Dermis microvascular lymphatic vessel endothelial cell (primary cell): ENCODE measurements at regions not wholly inside any gene's neighbourhood (a gene's known extent, or its start where the extent isn't known, plus 50 kb on each side); places are given as distances from the start of the nearest gene placed in this dataset.

ENCODE experiments used
- DNase-seq, 2 donors: peaks; one replicate each; pipeline versions ENCODE4 v3.0.0 to v3.0.0-alpha.2; 2010; ENCODE audit warnings: low read depth in 2 of 2

DNA sequence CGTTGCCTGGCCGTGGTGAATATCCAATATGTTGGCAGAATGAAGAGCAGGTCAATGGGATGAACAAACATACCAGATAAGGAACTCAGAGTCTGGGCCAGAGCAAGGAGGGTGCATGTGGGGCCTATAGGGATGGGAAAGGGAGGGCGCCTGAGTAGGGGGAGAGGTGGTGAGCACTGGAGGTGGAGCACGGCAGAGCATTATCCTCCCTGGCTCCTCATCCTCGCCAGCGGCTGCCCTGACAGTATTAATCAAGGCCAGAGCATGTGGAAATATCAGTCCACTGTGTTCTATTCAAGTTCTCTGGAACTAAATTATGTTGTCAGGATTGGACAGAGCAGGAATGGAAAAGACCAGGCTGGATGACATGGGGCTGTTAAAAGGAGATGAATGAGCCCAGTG lies 254.8 kb upstream of the ZMIZ1 start:
- no peak for DNase-seq

DNA sequence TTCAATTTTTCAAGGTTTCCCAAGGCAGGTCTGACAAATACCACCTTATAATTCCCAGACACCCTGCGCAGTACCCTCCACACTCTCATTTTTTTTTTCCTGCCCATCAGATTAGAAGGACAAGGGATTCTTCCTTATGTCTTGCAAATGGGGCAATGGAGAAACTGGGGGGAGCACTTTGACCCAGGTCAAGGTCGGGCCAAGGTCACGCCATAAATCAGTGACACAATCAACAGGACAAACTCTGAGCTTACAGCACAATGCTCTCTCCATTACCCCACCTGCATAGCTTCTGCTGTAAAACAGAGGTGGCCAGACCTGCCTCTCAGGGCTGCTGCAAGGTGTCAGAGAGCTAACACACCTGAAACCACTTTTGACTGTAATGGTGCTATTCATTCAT lies 254.4 kb upstream of the ZMIZ1 start:
- no peak for DNase-seq

DNA sequence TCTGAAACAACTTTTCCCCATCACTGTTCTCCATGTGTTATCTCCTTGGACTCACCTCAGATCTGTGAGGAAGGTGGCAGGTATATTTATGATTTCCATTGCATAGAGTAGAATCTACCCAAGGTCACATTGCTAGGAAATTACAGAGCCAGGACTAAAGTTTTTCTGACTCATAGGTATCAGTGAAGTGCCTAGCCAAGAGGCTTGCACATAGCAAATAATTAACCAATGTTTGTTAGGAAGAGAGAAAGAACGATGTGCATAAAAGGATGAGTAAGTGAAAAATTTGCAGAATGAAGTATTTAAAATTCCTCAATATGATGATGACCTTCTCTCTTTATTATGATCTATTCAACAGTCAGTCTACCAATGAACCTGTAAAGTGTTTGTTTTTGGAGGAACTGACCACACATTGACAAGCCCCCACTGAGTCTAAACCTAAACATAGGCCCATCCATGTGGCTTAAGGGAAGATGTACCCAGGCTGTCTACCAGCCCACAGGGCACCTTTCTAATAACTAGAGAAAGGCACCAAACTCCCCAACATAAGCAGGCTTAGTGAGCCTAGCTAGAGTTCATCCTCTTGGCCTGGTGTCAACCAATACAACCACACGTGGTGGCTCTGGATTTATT lies 252.9 kb upstream of the ZMIZ1 start:
- DNase-seq = no peak

DNA sequence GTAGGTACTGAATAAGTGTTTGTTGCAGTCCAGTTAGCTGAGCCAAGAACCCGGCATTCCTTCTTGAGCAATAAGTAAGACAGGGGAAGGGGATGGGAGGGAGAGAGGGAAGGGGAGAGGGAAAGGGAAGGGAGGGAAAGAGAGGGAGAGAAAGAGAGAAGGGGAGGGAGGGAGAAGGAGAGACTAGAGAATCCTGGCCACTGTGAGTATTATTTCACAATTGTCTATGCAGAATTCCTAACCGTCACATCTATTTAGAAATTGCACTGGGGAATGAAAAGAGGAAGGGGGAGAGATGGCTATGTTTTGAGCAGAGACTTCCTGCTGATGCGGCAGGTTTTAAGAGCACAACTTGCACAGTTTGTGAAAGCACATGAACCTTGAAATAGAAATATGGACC lies 251.4 kb upstream of the ZMIZ1 start:
- DNase-seq = no peak

DNA sequence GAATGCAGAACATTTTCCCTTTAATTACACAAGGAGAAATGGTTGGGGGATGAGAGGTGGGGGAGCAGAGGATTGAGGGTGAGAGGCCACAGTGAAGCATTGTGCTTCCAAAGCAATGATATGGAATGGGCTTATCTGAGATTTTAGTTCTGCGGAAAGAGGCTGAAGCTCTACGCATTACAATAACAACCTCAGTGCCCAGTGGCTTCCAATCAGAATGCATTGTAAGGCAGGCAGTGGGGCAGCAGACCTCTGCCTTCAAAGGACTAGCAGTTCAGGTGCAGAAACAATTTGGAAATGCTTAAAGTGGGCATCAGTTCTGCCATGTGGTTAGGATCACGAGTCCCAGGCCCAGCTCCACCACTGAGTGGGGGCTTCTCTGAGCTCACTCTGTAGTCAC lies 251.0 kb upstream of the ZMIZ1 start:
- no peak for DNase-seq

DNA sequence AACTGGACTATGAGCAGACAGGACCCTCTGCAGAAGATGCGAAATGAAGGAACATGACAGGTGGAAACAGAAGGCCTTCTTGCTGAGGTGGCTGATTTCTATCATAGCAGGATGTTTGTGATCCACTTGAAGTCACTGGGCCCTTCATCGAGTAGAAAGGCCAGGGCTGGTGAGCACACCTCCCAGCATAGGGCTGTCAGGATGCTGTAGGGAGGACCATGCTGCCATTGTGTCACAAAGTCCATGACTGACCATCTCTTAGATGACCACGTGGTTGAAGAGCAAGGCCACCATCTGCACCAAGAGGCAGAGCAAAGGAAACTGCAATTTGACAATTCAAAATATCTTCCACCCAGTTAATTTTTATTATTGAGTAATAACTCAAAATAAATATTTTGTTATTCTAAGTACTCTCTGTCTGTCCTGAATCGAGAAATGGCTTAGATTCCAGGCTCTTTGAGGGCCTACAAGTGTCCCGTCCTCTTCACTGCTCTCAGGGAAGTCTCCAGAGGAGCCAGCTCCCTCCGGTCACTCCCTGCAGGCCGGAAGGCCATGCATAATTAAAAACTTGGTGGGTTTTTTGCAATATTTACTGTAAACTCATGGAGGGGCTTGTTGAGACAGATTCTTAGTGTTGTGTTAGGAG lies 249.3 kb upstream of the ZMIZ1 start:
- DNase-seq = no peak

DNA sequence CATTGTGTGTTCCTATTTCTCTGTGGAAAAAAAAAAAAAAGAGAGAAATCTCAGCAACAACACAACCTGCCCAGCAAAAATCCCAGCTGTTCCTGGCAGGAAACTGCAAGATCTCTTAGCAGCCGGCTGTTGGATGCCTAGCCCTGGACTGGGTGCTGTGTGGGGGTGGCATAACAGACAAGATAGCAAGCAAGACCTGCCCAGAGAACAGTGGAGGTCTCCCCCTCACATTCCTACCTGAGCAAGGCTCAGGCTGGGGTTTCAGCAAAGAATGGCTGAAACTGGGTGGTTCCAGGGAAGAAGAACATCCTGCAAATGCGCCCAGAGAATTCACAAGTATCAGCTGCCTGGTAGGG lies 248.8 kb upstream of the ZMIZ1 start:
- DNase-seq = no peak

DNA sequence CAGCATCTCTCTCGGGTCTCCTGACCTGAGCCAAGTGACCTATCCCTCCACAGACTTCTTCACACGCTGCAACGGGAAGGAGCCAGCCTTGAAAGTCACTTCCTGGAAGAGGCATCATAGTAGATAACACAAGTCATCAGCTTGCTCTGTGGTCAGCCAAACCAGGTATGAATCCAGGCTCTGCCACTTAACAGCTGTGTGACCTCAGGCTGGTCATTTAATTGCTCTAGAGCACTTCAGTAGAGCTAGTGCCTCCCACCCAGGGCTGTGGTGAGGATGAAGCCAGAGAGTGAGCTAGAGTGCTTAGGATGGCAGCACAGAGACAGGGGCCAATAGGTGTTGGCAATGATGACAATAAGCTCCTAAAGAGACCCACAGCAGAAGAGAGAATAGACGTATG lies 247.7 kb upstream of the ZMIZ1 start:
- no peak for DNase-seq

DNA sequence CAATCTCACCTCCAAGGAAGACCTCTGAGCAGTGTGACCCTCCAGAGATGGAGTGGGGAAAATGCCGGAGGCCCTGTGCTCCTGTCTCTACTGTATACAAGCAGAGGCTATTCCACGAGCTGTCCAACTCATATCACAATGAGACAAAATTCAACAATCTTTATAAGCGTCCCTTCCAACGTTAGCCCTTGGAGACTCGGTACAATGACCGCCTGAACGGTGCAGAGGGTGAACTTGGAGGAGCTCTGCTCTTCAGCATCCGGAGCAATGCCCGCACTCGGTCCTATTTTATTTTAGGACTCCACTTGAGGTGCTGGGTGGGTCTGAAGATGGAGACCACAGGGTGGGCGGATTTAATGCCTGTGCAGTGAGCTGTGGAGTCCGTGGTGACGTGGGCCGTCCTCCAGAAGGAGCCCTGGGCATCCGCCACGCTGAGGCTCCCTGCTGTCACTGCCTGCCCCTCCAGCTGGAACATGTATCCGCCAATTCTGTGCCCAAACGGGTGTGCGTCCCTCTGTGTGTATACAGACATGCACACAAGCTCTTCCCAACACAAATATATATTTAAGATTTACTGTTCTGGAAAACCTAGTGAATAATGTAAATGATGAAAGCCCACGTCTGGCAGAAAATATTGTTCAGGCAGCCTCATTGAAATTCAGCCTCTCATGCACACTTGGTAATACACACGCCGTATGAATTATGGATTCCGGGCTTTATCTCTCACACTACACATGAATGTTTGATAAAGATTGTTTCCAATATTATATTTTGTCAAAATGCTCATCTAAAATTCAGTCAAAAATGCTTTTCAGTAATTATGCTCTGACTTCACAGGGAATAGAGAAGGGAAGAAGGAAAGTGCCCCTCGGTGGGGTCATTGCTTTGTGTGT lies 239.9 kb upstream of the ZMIZ1 start:
- no peak for DNase-seq

DNA sequence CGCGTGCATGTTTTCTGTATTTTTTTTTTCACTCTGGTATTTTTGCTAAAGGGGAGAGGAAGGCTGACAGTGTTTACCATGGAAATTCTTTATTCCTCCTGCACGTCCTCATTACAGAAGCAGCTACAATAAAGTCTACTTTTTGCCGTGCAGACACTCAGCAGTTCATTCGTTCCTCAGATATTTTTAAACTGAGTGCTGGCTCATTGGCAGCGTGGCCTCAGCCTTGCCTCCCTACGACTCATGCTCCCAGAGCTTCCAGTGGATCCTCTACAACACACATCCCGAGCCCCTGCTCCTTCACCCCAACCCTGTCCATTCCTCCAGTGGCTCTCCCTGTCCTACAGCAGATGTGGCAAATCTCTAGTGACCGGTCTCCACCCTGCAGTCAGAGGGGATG lies 239.2 kb upstream of the ZMIZ1 start:
- DNase-seq = no peak

DNA sequence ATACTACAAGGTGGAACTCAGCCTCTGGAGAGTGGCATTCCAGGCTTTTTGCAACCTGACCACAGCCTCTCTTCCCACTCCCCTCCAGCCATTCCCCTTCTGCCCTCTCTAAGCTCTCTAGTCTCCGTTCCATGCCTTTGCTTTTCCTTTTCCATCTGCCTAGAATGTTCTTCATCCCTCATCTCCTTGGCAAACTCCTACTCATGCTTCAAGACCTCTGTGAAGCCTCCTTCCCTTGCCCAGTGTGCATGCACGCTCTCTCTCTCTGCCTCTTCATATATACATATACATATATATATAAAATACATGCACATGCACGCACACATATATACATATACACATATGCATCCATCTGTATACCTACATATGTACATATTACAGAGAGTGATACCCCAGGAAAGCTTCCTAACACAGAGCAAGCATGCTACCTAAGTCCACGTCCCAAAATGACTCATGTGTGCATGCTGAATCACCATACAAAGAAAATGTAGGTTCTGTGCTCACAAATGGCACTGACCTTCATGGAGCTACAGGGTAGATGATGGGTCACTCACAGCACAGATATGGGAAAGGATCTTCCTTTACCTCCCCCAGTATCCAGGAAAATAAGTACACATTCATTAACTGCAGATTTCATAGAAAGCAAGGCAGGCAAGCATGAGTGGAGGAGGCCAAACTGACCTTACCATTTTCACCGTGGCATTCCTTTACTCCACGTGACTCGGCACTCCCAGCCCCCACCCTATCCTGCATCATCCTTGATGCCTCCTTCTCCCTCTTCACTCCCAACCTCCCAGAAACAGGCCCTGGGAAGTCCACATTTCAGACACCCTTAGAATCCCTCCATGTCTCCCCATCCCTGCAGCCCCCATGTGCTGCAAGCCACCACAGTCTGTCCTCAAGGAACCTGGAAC lies 238.4 kb upstream of the ZMIZ1 start:
- no peak for DNase-seq

DNA sequence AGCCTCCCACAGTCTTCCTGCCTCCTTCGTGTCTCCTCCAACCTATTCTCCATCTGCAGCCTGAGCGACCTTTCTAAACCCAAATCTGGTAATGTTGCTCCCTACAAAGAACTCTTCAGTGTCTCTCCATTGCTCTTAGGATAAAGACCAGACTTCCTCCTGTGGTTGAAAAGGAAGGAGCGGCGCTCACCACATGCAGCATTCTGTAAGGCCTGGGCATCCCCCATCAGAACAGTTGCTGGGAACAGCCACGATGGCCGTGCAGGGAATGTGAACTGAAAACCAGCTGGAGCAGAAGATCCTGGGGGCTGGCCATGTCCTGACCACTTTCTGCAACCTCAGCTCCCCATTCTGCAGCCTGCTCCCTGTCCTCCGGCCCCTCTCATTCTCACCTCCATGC lies 237.8 kb upstream of the ZMIZ1 start:
- DNase-seq = no peak

DNA sequence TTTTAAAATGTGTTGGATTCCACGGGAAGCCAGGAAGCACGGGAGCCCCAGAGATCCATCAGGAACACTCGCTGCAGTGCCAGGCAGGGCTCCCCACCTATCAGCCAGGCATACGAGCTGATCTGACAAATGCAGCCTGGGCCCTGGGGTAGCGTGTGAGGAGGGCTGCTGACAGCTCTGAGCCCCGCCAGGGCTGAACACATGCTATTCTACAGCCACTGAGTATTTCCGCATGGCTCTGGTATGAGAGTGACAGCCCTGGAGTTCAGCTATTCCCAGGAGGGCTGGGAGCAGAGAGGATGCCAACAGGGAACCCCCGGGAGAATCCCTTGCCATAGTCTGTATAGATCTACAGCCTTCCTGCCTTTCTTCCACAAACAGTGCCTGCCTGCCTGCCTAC lies 237.3 kb upstream of the ZMIZ1 start:
- DNase-seq = no peak

DNA sequence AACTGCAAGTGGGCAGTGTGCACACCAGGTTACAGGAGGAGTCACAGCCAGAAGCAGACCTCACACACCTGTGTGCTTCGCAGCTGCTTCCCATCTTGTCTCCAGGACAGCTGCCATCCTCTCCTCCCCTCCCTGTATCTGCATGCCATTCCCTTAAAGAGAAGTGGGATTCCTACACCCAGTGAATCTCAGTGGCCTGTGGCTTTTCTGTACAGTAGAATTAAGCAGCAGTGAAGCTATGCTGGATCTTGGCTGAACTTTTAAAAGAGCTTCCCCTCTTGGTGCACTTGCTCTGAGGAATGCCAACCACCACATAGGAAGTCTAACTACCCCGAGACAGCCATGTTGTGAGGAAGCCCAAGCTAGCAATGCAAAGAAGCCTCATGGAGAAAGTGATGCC lies 236.5 kb upstream of the ZMIZ1 start:
- no peak for DNase-seq

DNA sequence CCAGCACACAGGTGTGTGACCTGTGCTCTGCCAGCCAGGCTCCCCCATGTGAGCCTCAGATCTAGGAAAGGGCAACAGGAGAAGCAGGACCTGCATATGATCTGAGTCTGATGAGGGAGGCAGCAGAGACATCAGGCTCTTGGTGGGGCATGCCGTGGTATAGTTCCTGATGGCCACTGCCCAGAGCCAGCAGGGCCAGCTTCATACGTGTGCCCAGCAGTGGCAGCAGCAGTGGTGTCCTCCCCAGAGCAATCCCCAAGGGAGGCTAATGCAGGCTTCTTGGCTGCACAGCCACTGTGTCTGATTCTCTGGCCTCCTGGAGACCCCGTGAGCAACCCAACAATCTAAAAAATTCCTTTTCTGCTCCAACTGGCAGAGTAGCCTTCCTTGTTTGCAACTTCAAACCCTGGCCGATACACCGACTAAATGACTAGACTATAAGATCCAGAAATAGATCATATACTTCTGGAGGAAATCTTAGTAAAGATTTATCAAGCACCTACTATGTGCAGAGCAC lies 230.6 kb upstream of the ZMIZ1 start:
- no peak for DNase-seq

DNA sequence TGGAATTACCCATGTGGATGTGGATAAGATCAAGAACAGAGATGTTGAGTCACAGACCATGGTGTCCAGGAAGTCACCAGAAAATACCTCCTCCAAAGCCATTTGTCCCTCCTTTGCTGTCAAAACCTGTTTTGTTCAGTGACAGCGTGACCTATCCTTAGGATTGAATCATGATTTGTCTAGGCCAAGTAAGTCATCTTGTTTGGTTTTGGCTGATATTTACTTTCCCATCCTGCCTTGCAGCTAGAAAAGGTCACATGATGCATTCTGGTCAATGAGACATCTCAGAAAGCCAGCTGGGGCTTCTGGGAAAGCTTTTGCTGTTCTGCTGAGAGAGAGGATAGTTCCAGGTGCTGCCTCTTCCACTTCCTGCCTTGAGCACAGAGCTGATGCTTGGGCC lies 225.3 kb upstream of the ZMIZ1 start:
- DNase-seq = no peak

DNA sequence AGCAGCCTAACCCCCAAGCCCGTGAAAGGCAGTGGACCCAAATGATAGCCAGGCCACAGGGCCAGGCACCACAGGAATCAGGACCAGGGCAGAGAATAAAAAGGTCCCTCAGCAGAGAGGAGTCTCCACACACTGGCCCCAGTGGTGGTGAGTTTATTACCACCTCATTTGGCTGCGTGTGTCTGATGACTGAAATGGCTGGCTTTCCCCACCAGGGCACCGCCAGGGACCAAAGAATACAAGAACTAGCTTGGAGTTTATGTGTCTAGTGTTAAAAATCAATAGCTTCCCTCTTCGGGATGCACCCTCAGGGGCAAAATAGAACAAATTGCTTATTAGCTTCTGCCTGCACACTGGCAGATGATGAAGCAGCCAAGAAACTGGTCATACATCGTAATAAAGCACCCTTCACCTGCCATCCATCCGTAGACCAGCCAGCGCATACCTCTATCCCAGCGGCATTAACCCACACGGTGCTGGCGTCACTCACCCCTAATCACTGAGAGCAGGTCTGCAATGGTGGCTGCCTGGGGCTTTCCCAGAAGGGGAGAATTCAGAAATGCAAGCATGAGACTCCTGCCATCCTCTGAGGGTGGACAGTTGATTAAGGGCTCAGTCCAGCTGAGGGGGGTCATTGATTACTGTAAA lies 223.7 kb upstream of the ZMIZ1 start:
- DNase-seq = no peak

DNA sequence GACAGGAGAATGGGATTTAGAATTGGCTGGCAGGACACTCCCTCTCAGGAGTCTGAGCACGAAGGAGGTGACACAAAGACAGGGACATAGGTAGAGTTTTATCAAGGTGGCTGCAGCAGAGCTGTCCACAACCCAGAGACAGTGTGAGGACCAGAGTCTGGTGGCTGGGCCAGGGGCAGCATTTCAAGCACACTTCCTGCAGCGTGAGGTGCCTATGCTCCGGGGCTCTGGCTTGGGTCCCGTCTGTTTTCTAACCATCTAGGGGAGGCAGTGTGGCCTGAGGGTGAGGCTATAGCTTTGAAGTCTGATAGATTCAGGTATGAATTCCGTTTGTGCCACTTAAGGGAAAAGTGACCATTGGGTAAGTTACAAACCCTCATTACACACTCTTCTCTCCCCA lies 222.7 kb upstream of the ZMIZ1 start:
- no peak for DNase-seq

DNA sequence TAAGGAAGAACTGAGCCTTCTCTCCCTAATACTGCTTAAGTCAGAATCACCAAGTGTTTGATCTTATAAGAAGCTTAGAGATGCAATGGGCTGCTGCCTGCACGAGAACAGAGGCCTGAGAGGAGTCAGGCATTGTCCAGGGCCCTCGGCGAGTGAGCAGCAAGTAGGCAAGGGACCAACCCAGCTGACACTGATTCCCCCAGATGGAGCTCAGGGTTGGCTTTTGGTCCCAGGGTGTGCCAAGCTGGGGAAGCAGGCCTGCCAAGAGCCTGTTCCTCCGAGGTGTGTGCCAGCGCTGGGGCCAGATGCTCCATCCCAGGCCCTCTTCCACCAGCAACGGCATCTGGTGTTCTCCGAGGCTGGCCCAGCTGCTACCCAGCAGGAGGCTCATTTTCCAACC lies 222.0 kb upstream of the ZMIZ1 start:
- no peak for DNase-seq

DNA sequence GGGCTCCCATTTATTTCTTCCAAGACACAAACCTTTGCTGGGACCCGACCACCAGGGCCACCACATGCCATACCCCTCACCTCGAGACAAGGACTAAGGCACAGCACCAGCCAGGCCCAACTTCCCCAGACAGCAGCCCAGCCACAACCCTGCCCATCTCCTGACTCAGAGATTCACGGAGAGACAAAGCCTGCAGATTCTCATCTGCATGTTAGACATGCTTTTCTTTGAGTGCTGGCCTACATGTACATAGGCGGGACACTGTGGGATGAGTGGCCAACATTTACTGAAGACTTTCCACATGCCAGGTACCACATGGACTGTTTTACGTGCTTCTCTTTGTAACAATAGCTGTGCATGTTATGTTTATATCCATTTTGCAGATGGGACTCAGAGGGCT lies 221.3 kb upstream of the ZMIZ1 start:
- no peak for DNase-seq

DNA sequence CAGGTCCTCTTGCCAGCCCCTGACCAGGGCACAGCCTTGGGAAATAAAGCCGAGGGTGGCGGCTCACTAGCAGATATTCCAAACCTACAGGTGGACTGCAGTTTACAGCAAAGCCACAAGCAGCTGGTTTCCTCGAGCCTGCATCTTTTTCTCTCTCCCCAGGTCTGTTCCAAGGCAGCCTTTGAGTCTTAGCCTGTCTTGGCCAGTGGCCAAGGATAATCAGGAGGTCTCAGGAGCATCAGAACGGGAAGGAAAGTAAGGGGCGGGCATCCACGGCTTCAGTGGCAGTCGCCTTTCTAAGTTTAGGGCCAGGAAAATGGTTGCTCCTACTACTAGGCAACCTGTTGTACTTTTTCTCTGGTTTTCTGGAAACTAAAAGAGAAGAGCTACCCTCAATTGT lies 219.7 kb upstream of the ZMIZ1 start:
- no peak for DNase-seq
